Liver (tissue), 8 donors: ENCODE measurements at regions not wholly inside any gene's neighbourhood (a gene's known extent, or its start where the extent isn't known, plus 50 kb on each side); places are given as distances from the start of the nearest gene placed in this dataset.

Source experiments
- DNase-seq: peaks from one replicate; pipeline ENCODE4 v3.0.0-alpha.2; 2017; ENCODE audit warnings: low spot score
- H3K27ac ChIP-seq, 2 donors: one replicate each; pipeline ENCODE4 v1.7.0; 2013; ENCODE audit warnings: inconsistent platforms in 2 of 2, low read length in 2 of 2, control low read depth in 1 of 2, low read depth in 1 of 2, mild to moderate bottlenecking in 1 of 2
- H3K27me3 ChIP-seq, 4 donors: one replicate each; pipeline versions ENCODE4 v1.6.1 to v1.7.0; 2013; ENCODE audit warnings: low read length in 3 of 4, inconsistent platforms in 1 of 4, mild to moderate bottlenecking in 1 of 4, moderate library complexity in 1 of 4; ENCODE audit not compliant: control insufficient read depth in 4 of 4, insufficient read depth in 4 of 4
- H3K36me3 ChIP-seq, 4 donors: one replicate each; pipeline versions ENCODE4 v1.6.1 to v1.7.0; 2013; ENCODE audit warnings: low read length in 3 of 4, mild to moderate bottlenecking in 3 of 4, low read depth in 1 of 4, moderate library complexity in 1 of 4; ENCODE audit not compliant: control insufficient read depth in 4 of 4, insufficient read depth in 3 of 4
- H3K4me1 ChIP-seq, 4 donors: one replicate each; pipeline versions ENCODE4 v1.6.1 to v1.7.0; 2013; ENCODE audit warnings: low read length in 3 of 4, mild to moderate bottlenecking in 3 of 4, moderate library complexity in 1 of 4; ENCODE audit not compliant: control insufficient read depth in 4 of 4, insufficient read depth in 4 of 4
- H3K4me3 ChIP-seq, 3 donors: one replicate each; pipeline versions ENCODE4 v1.6.1 to v1.7.0; 2013; ENCODE audit warnings: low read length in 3 of 3, control low read depth in 1 of 3, low read depth in 1 of 3, mild to moderate bottlenecking in 1 of 3
- H3K9ac ChIP-seq, 2 donors: one replicate each; pipeline ENCODE4 v1.7.0; 2013; ENCODE audit warnings: low read length in 2 of 2, mild to moderate bottlenecking in 2 of 2, moderate library complexity in 2 of 2, control low read depth in 1 of 2, low read depth in 1 of 2
- H3K9me3 ChIP-seq, 4 donors: one replicate each; pipeline versions ENCODE4 v1.6.1 to v1.7.0; 2013; ENCODE audit warnings: low read length in 3 of 4; ENCODE audit not compliant: control insufficient read depth in 4 of 4
- CTCF ChIP-seq: fragments of 150-350 bp; IDR thresholded peaks from 2 replicates; pipeline ENCODE4 v1.5.1; 2017; ENCODE audit warnings: improper control_type of control experiment, low read depth, low read length; ENCODE audit not compliant: missing input control
- EGR1 ChIP-seq, 2 donors: IDR thresholded peaks; 2 replicates each; pipeline ENCODE4 v1.6.1; 2016 to 2018; ENCODE audit warnings: antibody characterized with exemption in 2 of 2, low read depth in 2 of 2
- FOXA1 ChIP-seq: IDR thresholded peaks from 2 replicates; pipeline ENCODE4 v1.6.1; 2016; ENCODE audit warnings: antibody characterized with exemption
- FOXA2 ChIP-seq: IDR thresholded peaks from 2 replicates; pipeline ENCODE4 v1.6.1; 2016; ENCODE audit warnings: antibody characterized with exemption
- GABPA ChIP-seq, 2 donors: IDR thresholded peaks in 1 of 2; conservative IDR thresholded peaks in 1 of 2; 2 replicates each; pipeline ENCODE4 v1.6.1; 2016; ENCODE audit warnings: antibody characterized with exemption in 2 of 2, mild to moderate bottlenecking in 1 of 2, moderate library complexity in 1 of 2
- HNF4A ChIP-seq, 2 donors: conservative IDR thresholded peaks; 2 replicates each; pipeline ENCODE4 v1.6.1; 2016; ENCODE audit warnings: antibody characterized with exemption in 2 of 2, mild to moderate bottlenecking in 2 of 2
- HNF4G ChIP-seq: IDR thresholded peaks from 2 replicates; pipeline ENCODE4 v1.6.1; 2016; ENCODE audit warnings: antibody characterized with exemption
- JUND ChIP-seq, 2 donors: IDR thresholded peaks; 2 replicates each; pipeline ENCODE4 v1.6.1; 2016; ENCODE audit warnings: antibody characterized with exemption in 2 of 2
- NR2F2 ChIP-seq: IDR thresholded peaks from 2 replicates; pipeline ENCODE4 v1.6.1; 2016; ENCODE audit warnings: antibody characterized with exemption
- RAD21 ChIP-seq, 2 donors: IDR thresholded peaks; 2 replicates each; pipeline ENCODE4 v1.6.1; 2016; ENCODE audit warnings: antibody characterized with exemption in 2 of 2, mild to moderate bottlenecking in 2 of 2
- REST ChIP-seq: IDR thresholded peaks from 2 replicates; pipeline ENCODE4 v1.6.1; 2016; ENCODE audit warnings: antibody characterized with exemption, mild to moderate bottlenecking
- RXRA ChIP-seq, 2 donors: IDR thresholded peaks; 2 replicates each; pipeline ENCODE4 v1.6.1; 2017 to 2018; ENCODE audit warnings: antibody characterized with exemption in 2 of 2, mild to moderate bottlenecking in 1 of 2
- SP1 ChIP-seq: IDR thresholded peaks from 2 replicates; pipeline ENCODE4 v1.6.1; 2018; ENCODE audit warnings: antibody characterized with exemption, mild to moderate bottlenecking
- YY1 ChIP-seq: IDR thresholded peaks from 2 replicates; pipeline ENCODE4 v1.6.1; 2016; ENCODE audit warnings: antibody characterized with exemption, mild to moderate bottlenecking
- ZBTB33 ChIP-seq: IDR thresholded peaks from 2 replicates; pipeline ENCODE4 v1.6.1; 2016; ENCODE audit warnings: antibody characterized with exemption
- WGBS: extraction: QIAGEN DNeasy Blood & Tissue Kit; methylation state at CpG from one replicate; pipeline ENCODE4 v1.1.7; 2013; 5-methylcytosine and 5-hydroxymethylcytosine counted together
- TF ChIP-seq, protein P1 (sequence below): IDR thresholded peaks from 2 replicates; pipeline ENCODE4 v1.6.1; 2016; ENCODE audit warnings: antibody characterized with exemption
- TF ChIP-seq, protein P2 (sequence below): IDR thresholded peaks from 2 replicates; pipeline ENCODE4 v1.6.1; 2016; ENCODE audit warnings: antibody characterized with exemption
- donor health status: healthy.
- donor health status: healthy.
- donor health status: healthy.
- donor health status: healthy.
- donor health status: healthy.

DNA sequence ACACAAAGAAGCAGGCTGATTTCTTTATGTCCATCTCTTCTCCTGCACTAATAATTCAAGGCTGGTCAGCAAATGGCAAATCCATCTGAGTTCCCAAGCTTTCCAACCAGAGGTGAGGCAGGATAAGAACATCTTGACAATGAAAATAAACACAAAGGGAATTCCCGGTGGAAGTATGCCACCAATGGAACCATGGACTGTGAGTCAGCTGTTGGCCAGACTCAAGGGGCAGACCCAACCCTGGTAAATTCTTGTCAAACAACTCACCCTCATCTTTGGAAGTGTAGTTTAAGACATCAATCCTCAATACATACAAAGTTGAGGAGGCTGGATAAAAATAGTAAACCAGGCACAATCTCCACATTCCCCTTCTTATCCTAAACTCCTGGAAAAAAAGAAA, 74.3 kb upstream of the CES5A start:
- H3K27me3 ChIP-seq: no peaks in the 10 kb centered on the region
- H3K9me3 ChIP-seq: no peaks in the 10 kb centered on the region
- H3K27ac ChIP-seq: no peak overlapping the region
- DNase-seq: no peak
- H3K36me3 ChIP-seq: no peaks in the 10 kb centered on the region
- H3K4me1 ChIP-seq: no peaks in the 10 kb centered on the region
- 76% methylated on average over 1 of the region's 1 CpG for WGBS
- TF ChIP-seq FOXA2 (no peak), YY1 (no peak), GABPA (IDR thresholded peaks at IDR 0.05 in 1 of 2, conservative IDR thresholded peaks at IDR 0.05 in 1 of 2) (no peak), REST (no peak), JUND (IDR thresholded peaks at IDR 0.05) (no peak), RXRA (IDR thresholded peaks at IDR 0.05) (no peak), RAD21 (IDR thresholded peaks at IDR 0.05) (no peak), FOXA1 (no peak), SP1 (no peak), HNF4G (no peak), ZBTB33 (no peak), EGR1 (IDR thresholded peaks at IDR 0.05; ENCODE audit: low read depth in 2 of 2) (no peak), NR2F2 (no peak)
- TF ChIP-seq, protein P1, sequence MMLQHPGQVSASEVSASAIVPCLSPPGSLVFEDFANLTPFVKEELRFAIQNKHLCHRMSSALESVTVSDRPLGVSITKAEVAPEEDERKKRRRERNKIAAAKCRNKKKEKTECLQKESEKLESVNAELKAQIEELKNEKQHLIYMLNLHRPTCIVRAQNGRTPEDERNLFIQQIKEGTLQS: no peak
- TF ChIP-seq, protein P2, sequence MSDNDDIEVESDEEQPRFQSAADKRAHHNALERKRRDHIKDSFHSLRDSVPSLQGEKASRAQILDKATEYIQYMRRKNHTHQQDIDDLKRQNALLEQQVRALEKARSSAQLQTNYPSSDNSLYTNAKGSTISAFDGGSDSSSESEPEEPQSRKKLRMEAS: no peak
- H3K9ac ChIP-seq: no peak overlapping the region
- no peak overlapping the region for H3K4me3 ChIP-seq

- Histone ChIP-seq H3K27ac (no peak overlapping the region), H3K4me1 (no peaks in the 10 kb centered on the region), H3K27me3 (peaks cover 0 to 1% (median 0%) of the 10 kb centered on the region in 4 donors), H3K36me3 (no peaks in the 10 kb centered on the region), H3K4me3 (no peak overlapping the region), H3K9ac (no peak overlapping the region), H3K9me3 (no peaks in the 10 kb centered on the region)
- 47% methylated on average over 6 of the region's 6 CpGs for WGBS
- DNase-seq: no peak
- TF ChIP-seq HNF4G (no peak), JUND (IDR thresholded peaks at IDR 0.05) (no peak), RAD21 (IDR thresholded peaks at IDR 0.05) (no peak), HNF4A (conservative IDR thresholded peaks at IDR 0.05) (no peak), CTCF (no peak), RXRA (IDR thresholded peaks at IDR 0.05) (no peak), NR2F2 (no peak), FOXA2 (no peak), REST (no peak), GABPA (IDR thresholded peaks at IDR 0.05 in 1 of 2, conservative IDR thresholded peaks at IDR 0.05 in 1 of 2) (no peak), YY1 (no peak), EGR1 (IDR thresholded peaks at IDR 0.05; ENCODE audit: low read depth in 2 of 2) (no peak), SP1 (no peak)
- TF ChIP-seq, protein P1: no peak
Observed at GRCh38 chr16:55948230-55948629, 73.1 kb upstream of the CES5A start.
